ENCODE measurements at regions not wholly inside any gene's neighbourhood (a gene's known extent, or its start where the extent isn't known, plus 50 kb on each side); places are given as distances from the start of the nearest gene placed in this dataset.

GRCh38 chr18:73646196-73646595, 501.4 kb downstream of the FBXO15 start:
- no peak for DNase-seq (ENCODE audit: low read depth in 2 of 2)

GRCh38 chr18:73645160-73645715, 502.4 kb downstream of the FBXO15 start:
- no peak for DNase-seq (ENCODE audit: low read depth in 2 of 2)

GRCh38 chr18:73639788-73640187, 507.8 kb downstream of the FBXO15 start:
- no peak for DNase-seq (ENCODE audit: low read depth in 2 of 2)

- no peak for DNase-seq (ENCODE audit: low read depth in 2 of 2)
Measured at GRCh38 chr18:73638709-73639108, 508.9 kb downstream of the FBXO15 start.

GRCh38 chr18:73636355-73636754, 511.3 kb downstream of the FBXO15 start:
- DNase-seq (ENCODE audit: low read depth in 2 of 2) = no peak

GRCh38 chr18:73626859-73627258, 520.8 kb downstream of the FBXO15 start:
- no peak for DNase-seq (ENCODE audit: low read depth in 2 of 2)

GRCh38 chr18:73626221-73626620, 521.4 kb downstream of the FBXO15 start:
- DNase-seq (ENCODE audit: low read depth in 2 of 2) = no peak

GRCh38 chr18:73621091-73621490, 526.5 kb downstream of the FBXO15 start:
- DNase-seq (ENCODE audit: low read depth in 2 of 2) = no peak

GRCh38 chr18:73617981-73618380, 529.7 kb downstream of the FBXO15 start:
- DNase-seq (ENCODE audit: low read depth in 2 of 2) = no peak

- DNase-seq (ENCODE audit: low read depth in 2 of 2) = no peak
Measured at GRCh38 chr18:73615506-73615905, 532.1 kb downstream of the FBXO15 start.

GRCh38 chr18:73614812-73615211, 532.8 kb downstream of the FBXO15 start:
- DNase-seq (ENCODE audit: low read depth in 2 of 2) = no peak

- DNase-seq (ENCODE audit: low read depth in 2 of 2) = no peak
Measured at GRCh38 chr18:73613706-73614340, 533.8 kb downstream of the FBXO15 start.

GRCh38 chr18:73597832-73598615, 549.6 kb downstream of the FBXO15 start:
- DNase-seq (ENCODE audit: low read depth in 2 of 2) = no peak

GRCh38 chr18:73594749-73595148, 552.9 kb downstream of the FBXO15 start:
- DNase-seq (ENCODE audit: low read depth in 2 of 2) = no peak

GRCh38 chr18:73593207-73593606, 554.4 kb downstream of the FBXO15 start:
- DNase-seq (ENCODE audit: low read depth in 2 of 2) = no peak

GRCh38 chr18:73590950-73591349, 556.7 kb downstream of the FBXO15 start:
- DNase-seq (ENCODE audit: low read depth in 2 of 2) = no peak

- no peak for DNase-seq (ENCODE audit: low read depth in 2 of 2)
Measured at GRCh38 chr18:73579698-73580097, 567.9 kb downstream of the FBXO15 start.

GRCh38 chr18:73577365-73577764, 570.3 kb downstream of the FBXO15 start:
- DNase-seq (ENCODE audit: low read depth in 2 of 2) = no peak

- no peak for DNase-seq (ENCODE audit: low read depth in 2 of 2)
Measured at GRCh38 chr18:73563901-73564472, 583.6 kb downstream of the FBXO15 start.

- no peak for DNase-seq (ENCODE audit: low read depth in 2 of 2)
Measured at GRCh38 chr18:73563345-73563744, 584.3 kb downstream of the FBXO15 start.

- DNase-seq (ENCODE audit: low read depth in 2 of 2) = no peak
Measured at GRCh38 chr18:73556904-73557303, 590.7 kb downstream of the FBXO15 start.

GRCh38 chr18:73552171-73552570, 595.5 kb downstream of the FBXO15 start:
- DNase-seq (ENCODE audit: low read depth in 2 of 2) = no peak

- DNase-seq (ENCODE audit: low read depth in 2 of 2) = no peak
Measured at GRCh38 chr18:73551211-73551610, 596.4 kb downstream of the FBXO15 start.
